Natural killer cell (primary cell): ENCODE measurements at regions not wholly inside any gene's neighbourhood (a gene's known extent, or its start where the extent isn't known, plus 50 kb on each side); places are given as distances from the start of the nearest gene placed in this dataset.

Experiments
- ATAC-seq, 3 donors: fragments of 150-1000 bp in 2 of 3; fragments of 200-7000 bp in 1 of 3; cut with Tn5 transposase; 1 replicate in 1 of 3; 2 replicates in 2 of 3; pipeline ENCODE4 v1.10.0; 2021; ENCODE audit warnings: mild to moderate bottlenecking in 2 of 3, moderate library complexity in 2 of 3
- DNase-seq, 2 donors: peaks; one replicate each; pipeline versions ENCODE4 v3.0.0 to v3.0.0-alpha.2; 2013 to 2021; ENCODE audit warnings: mixed read lengths in 1 of 2
- H3K27ac ChIP-seq: one replicate; pipeline ENCODE4 v1.5.1; 2013; ENCODE audit warnings: mild to moderate bottlenecking, low read length
- H3K27me3 ChIP-seq: one replicate; pipeline ENCODE4 v1.6.1; 2013; ENCODE audit warnings: low read length; ENCODE audit not compliant: control insufficient read depth, insufficient read depth
- H3K36me3 ChIP-seq: one replicate; pipeline ENCODE4 v1.6.1; 2013; ENCODE audit warnings: low read length; ENCODE audit not compliant: control insufficient read depth, insufficient read depth
- H3K4me1 ChIP-seq: one replicate; pipeline ENCODE4 v1.6.1; 2013; ENCODE audit warnings: low read length; ENCODE audit not compliant: control insufficient read depth, insufficient read depth
- H3K4me3 ChIP-seq: one replicate; pipeline ENCODE4 v1.5.1; 2013; ENCODE audit warnings: low read length
- H3K9me3 ChIP-seq: one replicate; pipeline ENCODE4 v1.6.1; 2013; ENCODE audit warnings: low read length; ENCODE audit not compliant: control insufficient read depth, insufficient read depth
- H3K27ac Mint-ChIP-seq, 2 donors: one replicate each; pipeline ENCODE4 v1.8.0; 2022; ENCODE audit warnings: mild to moderate bottlenecking in 2 of 2, mixed read lengths in 2 of 2, moderate library complexity in 1 of 2
- H3K27me3 Mint-ChIP-seq, 2 donors: one replicate each; pipeline ENCODE4 v1.8.0; 2022; ENCODE audit warnings: low read depth in 2 of 2, mixed read lengths in 2 of 2
- H3K36me3 Mint-ChIP-seq: one replicate; pipeline ENCODE4 v1.8.0; 2022; ENCODE audit warnings: mixed read lengths
- H3K4me1 Mint-ChIP-seq, 2 donors: one replicate each; pipeline ENCODE4 v1.8.0; 2022; ENCODE audit warnings: mixed read lengths in 2 of 2
- H3K4me3 Mint-ChIP-seq: one replicate; pipeline ENCODE4 v1.8.0; 2022; ENCODE audit warnings: mild to moderate bottlenecking, moderate library complexity, mixed read lengths
- H3K9me3 Mint-ChIP-seq, 2 donors: one replicate each; pipeline ENCODE4 v1.8.0; 2022; ENCODE audit warnings: mixed read lengths in 2 of 2
- WGBS: methylation state at CpG from one replicate; pipeline ENCODE4 v1.1.7; 2013; ENCODE audit warnings: missing lambda C conversion rate; ENCODE audit not compliant: insufficient coverage; 5-methylcytosine and 5-hydroxymethylcytosine counted together
- intact Hi-C: fragments of 100-400 bp; cut with micrococcal nuclease; formaldehyde crosslinking; loops from one replicate; pipeline ENCODE4 v1.14.2; 2022
- TF ChIP-seq, protein P1 (sequence below): fragments of 200-600 bp; IDR thresholded peaks from one replicate; pipeline ENCODE4 v1.8.0; 2022; ENCODE audit warnings: antibody characterized with exemption

DNA sequence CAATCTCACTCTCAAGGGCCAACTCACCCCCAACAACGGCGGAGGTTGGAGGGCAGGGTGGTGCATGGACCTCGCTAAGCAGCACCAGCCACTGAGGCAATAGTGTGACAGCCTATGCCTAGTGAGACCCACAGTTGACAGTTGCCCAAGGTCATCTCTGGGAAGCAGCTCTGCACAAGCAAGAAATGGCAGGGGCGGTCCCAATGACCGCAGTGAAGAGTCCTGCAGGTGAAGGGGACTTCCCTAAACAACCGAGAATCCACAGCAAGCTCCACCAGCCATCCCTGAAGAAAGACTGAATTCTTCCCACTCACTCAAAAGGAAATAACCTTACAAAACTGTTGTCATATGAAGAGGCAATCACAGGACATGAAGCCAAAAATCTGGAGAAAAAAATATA, 313.4 kb upstream of the ID2 start:
- Mint-ChIP-seq H3K27me3 (no peaks in the 10 kb centered on the region), H3K4me3 (no peak overlapping the region), H3K4me1 (peaks cover 27 to 50% of the 10 kb centered on the region in 2 donors), H3K9me3 (no peaks in the 10 kb centered on the region), H3K27ac (no peak overlapping the region), H3K36me3 (no peaks in the 10 kb centered on the region)
- H3K4me1 ChIP-seq = peaks cover 15% of the 10 kb centered on the region
- DNase-seq (no peak), ATAC-seq (no peak)
- no peaks in the 10 kb centered on the region for H3K9me3 ChIP-seq
- H3K36me3 ChIP-seq = no peaks in the 10 kb centered on the region
- no peaks in the 10 kb centered on the region for H3K27me3 ChIP-seq
- TF ChIP-seq, protein P1, sequence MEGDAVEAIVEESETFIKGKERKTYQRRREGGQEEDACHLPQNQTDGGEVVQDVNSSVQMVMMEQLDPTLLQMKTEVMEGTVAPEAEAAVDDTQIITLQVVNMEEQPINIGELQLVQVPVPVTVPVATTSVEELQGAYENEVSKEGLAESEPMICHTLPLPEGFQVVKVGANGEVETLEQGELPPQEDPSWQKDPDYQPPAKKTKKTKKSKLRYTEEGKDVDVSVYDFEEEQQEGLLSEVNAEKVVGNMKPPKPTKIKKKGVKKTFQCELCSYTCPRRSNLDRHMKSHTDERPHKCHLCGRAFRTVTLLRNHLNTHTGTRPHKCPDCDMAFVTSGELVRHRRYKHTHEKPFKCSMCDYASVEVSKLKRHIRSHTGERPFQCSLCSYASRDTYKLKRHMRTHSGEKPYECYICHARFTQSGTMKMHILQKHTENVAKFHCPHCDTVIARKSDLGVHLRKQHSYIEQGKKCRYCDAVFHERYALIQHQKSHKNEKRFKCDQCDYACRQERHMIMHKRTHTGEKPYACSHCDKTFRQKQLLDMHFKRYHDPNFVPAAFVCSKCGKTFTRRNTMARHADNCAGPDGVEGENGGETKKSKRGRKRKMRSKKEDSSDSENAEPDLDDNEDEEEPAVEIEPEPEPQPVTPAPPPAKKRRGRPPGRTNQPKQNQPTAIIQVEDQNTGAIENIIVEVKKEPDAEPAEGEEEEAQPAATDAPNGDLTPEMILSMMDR = no peak
- 90% methylated on average over 6 of the region's 6 CpGs for WGBS
- intact Hi-C loops = no loop called here
- H3K4me3 ChIP-seq = no peak overlapping the region
- H3K27ac ChIP-seq = no peak overlapping the region

DNA sequence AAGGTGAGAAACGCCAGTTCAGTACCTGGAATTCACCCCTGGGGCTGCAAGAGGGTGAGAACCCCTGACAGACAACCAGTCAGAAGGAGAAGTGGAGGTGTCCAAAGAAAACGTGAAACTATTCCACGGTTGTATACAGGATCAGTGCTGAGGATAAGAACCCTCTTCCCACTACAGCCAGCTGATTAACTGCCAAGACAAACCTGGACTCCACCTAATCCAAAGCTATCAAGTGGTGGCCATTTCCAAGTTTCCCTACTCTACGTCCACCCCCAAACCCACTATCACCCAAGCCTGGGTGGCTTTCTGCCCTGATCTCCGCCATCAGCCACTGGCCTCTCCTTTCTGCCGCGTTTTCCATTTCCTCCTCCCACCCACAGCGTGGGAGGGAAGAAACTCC, 312.3 kb upstream of the ID2 start:
- Histone ChIP-seq H3K4me3 (no peak overlapping the region), H3K36me3 (no peaks in the 10 kb centered on the region), H3K4me1 (peaks cover 15% of the 10 kb centered on the region), H3K27ac (no peak overlapping the region), H3K9me3 (no peaks in the 10 kb centered on the region), H3K27me3 (no peaks in the 10 kb centered on the region)
- H3K4me3 Mint-ChIP-seq = no peak overlapping the region
- no peaks in the 10 kb centered on the region for H3K27me3 Mint-ChIP-seq
- no peaks in the 10 kb centered on the region for H3K36me3 Mint-ChIP-seq
- no peaks in the 10 kb centered on the region for H3K9me3 Mint-ChIP-seq
- TF ChIP-seq, protein P1 = no peak
- WGBS = 91% methylated on average over 8 of the region's 8 CpGs
- DNase-seq = no peak
- H3K27ac Mint-ChIP-seq = no peak overlapping the region
- no peak for ATAC-seq
- intact Hi-C loops = no loop called here
- peaks cover 16 to 41% of the 10 kb centered on the region in 2 donors for H3K4me1 Mint-ChIP-seq

DNA sequence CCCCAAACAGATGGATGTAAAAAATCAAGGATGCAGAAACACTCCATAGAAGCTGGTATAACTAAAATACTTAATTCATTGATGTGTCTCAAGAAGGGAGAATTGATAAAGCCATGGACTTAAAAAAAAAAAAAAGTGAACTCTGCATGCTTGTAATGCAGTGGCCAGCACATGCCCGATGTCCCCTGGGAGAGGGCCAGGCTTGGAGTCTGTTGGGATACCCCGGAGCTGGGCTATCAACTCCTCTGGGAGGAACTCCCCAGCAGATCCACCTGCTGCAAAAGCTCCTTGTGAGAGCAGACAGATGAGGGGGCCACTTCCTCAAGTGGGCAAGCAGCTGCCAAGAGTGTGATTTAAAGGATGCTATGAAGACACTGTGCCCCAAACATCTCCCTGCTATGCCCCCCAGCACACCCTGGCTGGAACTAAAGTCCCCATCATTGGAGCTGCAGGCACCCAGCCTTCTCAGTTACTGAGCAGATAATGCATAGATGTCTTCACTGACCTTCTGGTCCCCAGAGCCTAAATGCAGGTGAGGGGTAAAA, 311.5 kb upstream of the ID2 start:
- Mint-ChIP-seq H3K27ac (peak overlapping the region in 1 of 2 donors; percentile 53), H3K36me3 (no peaks in the 10 kb centered on the region), H3K9me3 (no peaks in the 10 kb centered on the region), H3K4me1 (peaks cover 8 to 33% of the 10 kb centered on the region in 2 donors), H3K4me3 (no peak overlapping the region), H3K27me3 (no peaks in the 10 kb centered on the region)
- ATAC-seq (peak in 1 of 3 donors; percentile 39), DNase-seq (no peak)
- H3K4me3 ChIP-seq = no peak overlapping the region
- H3K4me1 ChIP-seq = peaks cover 15% of the 10 kb centered on the region
- intact Hi-C loops = no loop called here
- no peaks in the 10 kb centered on the region for H3K27me3 ChIP-seq
- WGBS = 17% methylated on average over 2 of the region's 2 CpGs
- H3K36me3 ChIP-seq = no peaks in the 10 kb centered on the region
- TF ChIP-seq, protein P1 = no peak
- H3K9me3 ChIP-seq = no peaks in the 10 kb centered on the region
- H3K27ac ChIP-seq = no peak overlapping the region

DNA sequence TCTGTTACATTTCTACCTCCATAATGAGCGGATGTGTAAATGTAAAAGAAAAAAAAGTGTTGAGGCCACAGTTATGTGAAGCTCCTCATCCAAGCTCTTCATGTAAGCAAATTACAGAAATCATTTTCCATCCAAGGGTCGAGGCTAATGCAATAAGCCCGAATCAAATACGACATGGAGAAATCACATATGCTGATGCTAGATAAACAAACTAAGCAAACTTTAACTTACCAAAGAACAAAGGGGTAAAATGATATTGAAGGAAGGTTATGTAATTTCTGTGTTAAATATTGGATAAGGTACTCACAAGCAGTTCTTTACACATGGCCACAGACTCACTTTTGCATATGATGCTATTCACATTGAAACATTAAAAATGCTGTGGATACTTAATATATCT, 310.2 kb upstream of the ID2 start:
- Histone ChIP-seq H3K27me3 (no peaks in the 10 kb centered on the region), H3K4me1 (peaks cover 20% of the 10 kb centered on the region), H3K27ac (no peak overlapping the region), H3K4me3 (no peak overlapping the region), H3K9me3 (no peaks in the 10 kb centered on the region), H3K36me3 (no peaks in the 10 kb centered on the region)
- Mint-ChIP-seq H3K36me3 (no peaks in the 10 kb centered on the region), H3K27me3 (no peaks in the 10 kb centered on the region), H3K27ac (no peak overlapping the region), H3K9me3 (no peaks in the 10 kb centered on the region), H3K4me1 (peaks cover 9 to 26% of the 10 kb centered on the region in 2 donors), H3K4me3 (no peak overlapping the region)
- intact Hi-C loops = no loop called here
- no peak for ATAC-seq
- no peak for DNase-seq
- WGBS = 100% methylated on average over 1 of the region's 4 CpGs
- TF ChIP-seq, protein P1 = no peak
